ENCODE measurements at regions not wholly inside any gene's neighbourhood (a gene's known extent, or its start where the extent isn't known, plus 50 kb on each side); places are given as distances from the start of the nearest gene placed in this dataset.

- TF ChIP-seq CTCF (IDR thresholded peaks at IDR 0.05) (no peak), ZFX (IDR thresholded peaks at IDR 0.05; ENCODE audit: borderline replicate concordance) (no peak)
- no peak overlapping the region for H3K27ac ChIP-seq
Measured at GRCh38 chr12:25743679-25744215, 190.7 kb upstream of the LMNTD1 start.

DNA sequence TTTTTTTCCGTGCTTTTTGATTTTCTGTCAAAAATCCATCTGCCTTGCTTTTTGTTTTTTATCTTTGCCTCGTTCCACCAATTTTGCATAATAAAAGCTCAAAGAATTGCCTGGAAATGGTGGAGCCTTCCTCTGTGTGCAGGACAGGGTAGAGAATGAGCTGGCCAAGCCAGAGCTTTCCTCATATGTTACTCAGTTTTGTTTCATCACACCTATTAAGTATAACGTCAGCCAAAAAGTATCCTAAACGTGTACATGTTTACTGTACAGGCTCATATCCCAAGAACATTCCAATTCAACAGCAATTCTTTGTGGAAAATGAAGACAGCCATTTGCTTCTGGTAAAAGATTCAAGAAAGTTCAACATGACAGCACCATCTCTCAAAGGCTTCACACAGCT is 191.2 kb upstream of the LMNTD1 start:
- TF ChIP-seq ZFX (IDR thresholded peaks at IDR 0.05; ENCODE audit: borderline replicate concordance) (no peak), CTCF (IDR thresholded peaks at IDR 0.05) (no peak)
- no peak overlapping the region for H3K27ac ChIP-seq

DNA sequence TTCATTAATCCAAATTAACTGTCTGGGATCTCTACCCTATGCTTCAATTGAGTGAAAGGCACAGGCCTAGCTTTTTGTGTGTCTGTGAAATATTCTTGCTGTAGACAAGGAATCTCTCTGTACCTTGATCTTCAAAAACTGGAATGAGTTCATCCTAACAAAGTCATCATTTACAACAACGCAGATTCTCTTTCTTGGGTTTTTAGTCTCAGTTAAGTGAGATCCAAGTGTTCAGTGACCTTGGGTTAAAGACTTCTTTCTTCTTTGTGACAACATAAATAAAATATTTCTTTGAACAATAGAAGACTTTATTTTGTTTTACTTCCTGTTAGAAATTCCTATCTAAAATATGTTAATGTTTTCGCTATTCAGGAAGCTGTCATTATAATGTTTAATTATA is 192.2 kb upstream of the LMNTD1 start:
- TF ChIP-seq CTCF (IDR thresholded peaks at IDR 0.05) (no peak), ZFX (IDR thresholded peaks at IDR 0.05; ENCODE audit: borderline replicate concordance) (no peak)
- no peak overlapping the region for H3K27ac ChIP-seq

DNA sequence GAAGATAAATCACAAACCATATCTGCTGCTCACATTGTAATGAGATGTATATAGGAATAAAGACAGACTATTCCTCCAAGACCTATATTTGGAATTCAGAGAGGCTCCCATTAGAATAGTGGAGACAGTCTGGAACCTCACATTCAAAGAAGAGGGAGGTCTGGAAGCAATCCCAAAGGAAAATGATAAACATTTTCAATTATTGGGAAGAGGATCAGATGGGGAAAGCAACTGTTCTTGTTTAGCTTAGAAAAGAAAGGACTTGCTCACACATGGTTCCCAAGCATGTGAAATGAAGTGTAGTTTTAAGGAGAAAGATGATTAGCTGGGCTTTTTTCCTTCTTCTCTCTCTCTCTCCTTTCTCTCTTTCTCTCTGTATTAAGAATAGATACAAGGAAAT is 193.0 kb upstream of the LMNTD1 start:
- TF ChIP-seq CTCF (IDR thresholded peaks at IDR 0.05) (no peak), ZFX (IDR thresholded peaks at IDR 0.05; ENCODE audit: borderline replicate concordance) (no peak)
- H3K27ac ChIP-seq, result no peak overlapping the region

- H3K27ac ChIP-seq, result no peak overlapping the region
- TF ChIP-seq ZFX (IDR thresholded peaks at IDR 0.05; ENCODE audit: borderline replicate concordance) (no peak), CTCF (IDR thresholded peaks at IDR 0.05) (no peak)
Measured at GRCh38 chr12:25752710-25753309, 199.7 kb upstream of the LMNTD1 start.

DNA sequence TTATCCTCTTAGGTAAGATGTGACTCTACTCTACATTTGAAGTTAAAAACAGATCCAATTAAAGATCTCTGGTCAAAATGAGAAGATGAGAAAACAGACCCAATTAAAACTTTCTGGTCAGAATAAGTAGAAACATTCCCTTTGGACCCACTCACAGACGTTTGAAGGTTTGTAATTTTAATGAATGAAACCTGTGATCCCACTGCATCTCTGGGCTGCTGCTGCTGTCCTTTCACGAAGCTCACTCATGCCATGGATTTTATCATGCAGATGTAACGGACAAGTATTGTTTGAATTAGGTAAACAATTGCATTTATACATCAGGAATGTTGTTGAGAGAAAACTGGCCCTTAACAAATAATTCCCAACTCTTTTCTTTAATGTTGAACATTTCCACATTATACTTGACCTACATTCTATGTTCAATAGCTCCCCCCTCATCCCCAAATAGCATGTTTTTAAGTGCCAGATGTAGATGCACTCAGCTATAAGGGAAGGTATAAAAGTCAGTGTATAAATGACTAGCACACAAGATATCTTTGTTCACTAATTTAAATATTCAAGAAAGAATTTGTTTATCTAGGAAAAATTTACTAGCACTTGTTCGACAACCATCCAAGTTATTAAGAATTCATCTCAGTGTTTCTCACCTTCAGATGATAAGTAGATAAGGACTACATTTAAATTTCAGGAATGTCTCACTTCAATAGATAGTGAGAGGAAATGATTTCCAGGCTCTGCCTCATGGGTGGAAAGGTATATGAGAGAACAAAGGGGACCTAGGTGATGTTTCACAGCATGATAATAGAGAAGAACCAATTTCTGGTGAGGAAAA is 202.3 kb upstream of the LMNTD1 start:
- no peak for TF ChIP-seq ZFX (IDR thresholded peaks at IDR 0.05; ENCODE audit: borderline replicate concordance)
- no peak for TF ChIP-seq CTCF (IDR thresholded peaks at IDR 0.05)
- no peak overlapping the region for H3K27ac ChIP-seq

DNA sequence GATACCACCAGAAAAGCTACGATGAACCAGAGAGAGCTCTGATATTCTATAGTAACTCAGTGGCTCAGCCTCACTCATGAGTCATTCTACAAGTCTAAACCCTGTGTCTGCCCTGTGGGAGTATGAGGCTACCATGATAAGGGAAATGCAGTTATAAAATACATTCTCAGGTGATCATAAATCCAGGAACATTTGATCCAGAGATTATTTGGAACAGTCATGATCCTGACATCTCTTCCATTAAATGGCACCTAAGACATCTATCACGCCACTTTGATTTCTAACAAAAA is 202.6 kb upstream of the RASSF8 start:
- TF ChIP-seq CTCF (IDR thresholded peaks at IDR 0.05), result no peak
- no peak for TF ChIP-seq ZFX (IDR thresholded peaks at IDR 0.05; ENCODE audit: borderline replicate concordance)
- no peak overlapping the region for H3K27ac ChIP-seq
